SK-N-SH (cell line): ENCODE measurements at regions not wholly inside any gene's neighbourhood (a gene's known extent, or its start where the extent isn't known, plus 50 kb on each side); places are given as distances from the start of the nearest gene placed in this dataset.
A peak's percentile ranks its signal among the peaks of the same experiment; 100 is the strongest.

Source experiments
- CTCF ChIA-PET: fragments of 300-600, 350-600 bp; formaldehyde crosslinking; extraction: SDS; loops from one replicate; lab custom pipeline; 2021; lab: Yijun Ruan, JAX
- POLR2A ChIA-PET: fragments of 350-600 bp; sonication (Branson Sonifier 250); formaldehyde crosslinking; extraction: SDS; loops from one replicate; lab custom pipeline; 2020; ENCODE audit warnings: antibody characterized with exemption, inconsistent platforms; lab: Yijun Ruan, JAX
- DNase-seq: peaks from one replicate; pipeline ENCODE4 v3.0.0; 2012
- H2AFZ ChIP-seq: fragments of 200-600 bp; sonication (generic); 2 replicates; pipeline ENCODE4 v1.8.1; 2016; ENCODE audit warnings: antibody characterized with exemption, mild to moderate bottlenecking, low read depth
- H3F3A ChIP-seq: fragments of 200-600 bp; sonication (generic); replicated peaks from 2 replicates; pipeline ENCODE3; 2016; ENCODE audit warnings: antibody characterized with exemption, mild to moderate bottlenecking; ENCODE audit not compliant: insufficient read depth
- H3K27ac ChIP-seq, 2 experiments: fragments of 200-500 bp in 1 of 2; fragments of 200-600 bp in 1 of 2; sonication (Bioruptor generic) in 1 of 2; sonication (generic), shearing (Covaris generic) in 1 of 2; 2 replicates each; pipeline versions ENCODE4 v1.5.1 to v1.6.1; 2014 to 2016; ENCODE audit warnings: low read depth in 2 of 2, inconsistent platforms in 1 of 2, low read length in 1 of 2, mild to moderate bottlenecking in 1 of 2, mixed read lengths in 1 of 2
- H3K27me3 ChIP-seq: fragments of 200-600 bp; sonication (generic), shearing (Covaris generic); 2 replicates; pipeline ENCODE4 v1.6.1; 2016; ENCODE audit warnings: mixed run types; ENCODE audit not compliant: insufficient read depth
- H3K36me3 ChIP-seq, 2 experiments: fragments of 200-500 bp in 1 of 2; fragments of 200-600 bp in 1 of 2; sonication (Bioruptor generic) in 1 of 2; sonication (generic) in 1 of 2; replicated peaks in 1 of 2; 2 replicates each; pipeline versions ENCODE3 to v1.5.1; 2014 to 2016; ENCODE audit warnings: low read length in 1 of 2, mild to moderate bottlenecking in 1 of 2; ENCODE audit not compliant: insufficient read depth in 2 of 2, control insufficient read depth in 1 of 2
- H3K4me1 ChIP-seq, 2 experiments: fragments of 200-500 bp in 1 of 2; fragments of 200-600 bp in 1 of 2; sonication (Bioruptor generic) in 1 of 2; sonication (generic), shearing (Covaris generic) in 1 of 2; 2 replicates each; pipeline versions ENCODE4 v1.5.1 to v1.6.1; 2014 to 2016; ENCODE audit warnings: low read depth in 1 of 2, low read length in 1 of 2, mixed run types in 1 of 2; ENCODE audit not compliant: insufficient read depth in 2 of 2, control insufficient read depth in 1 of 2
- H3K4me2 ChIP-seq: fragments of 200-600 bp; sonication (generic), shearing (Covaris generic); 2 replicates; pipeline ENCODE4 v1.6.1; 2017; ENCODE audit warnings: mixed run types
- H3K4me3 ChIP-seq, 2 experiments: fragments of 200-500 bp in 1 of 2; fragments of 200-600 bp in 1 of 2; sonication (Bioruptor generic) in 1 of 2; sonication (generic), shearing (Covaris generic) in 1 of 2; 2 replicates each; pipeline versions ENCODE4 v1.5.1 to v1.8.1; 2014 to 2016; ENCODE audit warnings: low read depth in 2 of 2, inconsistent platforms in 1 of 2, low read length in 1 of 2, mild to moderate bottlenecking in 1 of 2, mixed read lengths in 1 of 2, moderate library complexity in 1 of 2
- H3K79me2 ChIP-seq: fragments of 200-600 bp; sonication (generic); 2 replicates; pipeline ENCODE4 v1.8.1; 2017; ENCODE audit warnings: mild to moderate bottlenecking; ENCODE audit not compliant: insufficient read depth
- H3K9ac ChIP-seq: fragments of 200-600 bp; sonication (generic); 2 replicates; pipeline ENCODE4 v1.6.1; 2017; ENCODE audit warnings: mixed run types
- H3K9me2 ChIP-seq: fragments of 200-600 bp; sonication (generic); 2 replicates; pipeline ENCODE4 v1.6.1; 2017; ENCODE audit warnings: mixed run types
- H3K9me3 ChIP-seq: fragments of 200-600 bp; sonication (generic); 2 replicates; pipeline ENCODE4 v1.6.1; 2017; ENCODE audit warnings: mixed run types, mild to moderate bottlenecking, moderate library complexity
- H4K20me1 ChIP-seq: fragments of 200-600 bp; sonication (generic); 2 replicates; pipeline ENCODE4 v1.6.1; 2017; ENCODE audit warnings: mild to moderate bottlenecking, mixed run types; ENCODE audit not compliant: insufficient read depth
- CHD2 ChIP-seq: fragments of 150-350 bp; IDR thresholded peaks from 2 replicates; pipeline ENCODE4 v1.6.1; 2018; ENCODE audit warnings: low read length; ENCODE audit not compliant: partially characterized antibody
- EP300 ChIP-seq, 2 experiments: IDR thresholded peaks; 2 replicates each; pipeline versions ENCODE4 v1.4.0 to v1.6.1; 2012; ENCODE audit warnings: borderline replicate concordance in 1 of 2, low read depth in 1 of 2, low read length in 1 of 2
- FOXJ3 ChIP-seq: sonication (generic); formaldehyde crosslinking; IDR thresholded peaks from 2 replicates; pipeline ENCODE4 v1.5.1; 2020; ENCODE audit warnings: mild to moderate bottlenecking, missing genetic modification reagents
- FOXM1 ChIP-seq: IDR thresholded peaks from 2 replicates; pipeline ENCODE4 v1.4.0; 2012; ENCODE audit warnings: low read depth, mild to moderate bottlenecking
- GATA2 ChIP-seq: sonication (generic); formaldehyde crosslinking; IDR thresholded peaks from 2 replicates; pipeline ENCODE4 v1.5.0; 2020; ENCODE audit warnings: mild to moderate bottlenecking, missing genetic modification reagents
- MAX ChIP-seq: IDR thresholded peaks from 2 replicates; pipeline ENCODE4 v1.4.0; 2012; ENCODE audit warnings: low read depth
- NFIC ChIP-seq: IDR thresholded peaks from 2 replicates; pipeline ENCODE4 v1.4.0; 2012; ENCODE audit warnings: borderline replicate concordance
- NRF1 ChIP-seq: IDR thresholded peaks from 2 replicates; pipeline ENCODE4 v1.6.1; 2012; ENCODE audit warnings: low read depth, mild to moderate bottlenecking, low read length
- PBX3 ChIP-seq: IDR thresholded peaks from 2 replicates; pipeline ENCODE4; 2012
- RAD21 ChIP-seq: IDR thresholded peaks from 2 replicates; pipeline ENCODE4 v1.6.1; 2012; ENCODE audit warnings: mild to moderate bottlenecking, low read length
- RCOR1 ChIP-seq: fragments of 150-350 bp; IDR thresholded peaks from 2 replicates; pipeline ENCODE4 v1.6.1; 2017; ENCODE audit warnings: antibody characterized with exemption, low read length
- RFX5 ChIP-seq: IDR thresholded peaks from 2 replicates; pipeline ENCODE4 v1.6.1; 2012; ENCODE audit warnings: mild to moderate bottlenecking, improper control_type of control experiment, low read length
- RXRA ChIP-seq: IDR thresholded peaks from 2 replicates; pipeline ENCODE4 v1.4.0; 2012; ENCODE audit warnings: low read depth, mild to moderate bottlenecking, borderline replicate concordance
- SIN3A ChIP-seq: IDR thresholded peaks from 2 replicates; pipeline ENCODE4 v1.6.1; 2012; ENCODE audit warnings: low read depth, mild to moderate bottlenecking, low read length, moderate library complexity, borderline replicate concordance
- SMC3 ChIP-seq: IDR thresholded peaks from 2 replicates; pipeline ENCODE4 v1.6.1; 2012; ENCODE audit warnings: low read depth, low read length, improper control_type of control experiment
- TCF12 ChIP-seq: IDR thresholded peaks from 2 replicates; pipeline ENCODE4 v1.4.0; 2012
- USF2 ChIP-seq: fragments of 150-350 bp; IDR thresholded peaks from 2 replicates; pipeline ENCODE4 v1.6.1; 2017; ENCODE audit warnings: antibody characterized with exemption, low read length, low read depth, borderline replicate concordance
- WGBS: methylation state at CpG from one replicate; pipeline ENCODE4 v1.1.6; 2017; ENCODE audit warnings: low lambda C conversion rate; 5-methylcytosine and 5-hydroxymethylcytosine counted together

GRCh38 chr3:57006179-57006657 is 54.2 kb upstream of the SPATA12 start:
- H2AFZ ChIP-seq, result 0 out of 2 replicates have a peak overlapping the region, but pooled peaks have one; percentile 45
- ChIA-PET CTCF (interaction anchor here (0.9 to 6.7 kb wide), 6 partner anchors 10 to 263 kb away, joined by 3 to 57 read pairs (median 4); no protein-coding TSS in a partner anchor), POLR2A (no interaction called here)
- peaks cover 19 to 42% of the 10 kb centered on the region in 2 experiments for H3K4me1 ChIP-seq
- H3K9me2 ChIP-seq, result no peaks in the 10 kb centered on the region
- no peaks in the 10 kb centered on the region for H3K27me3 ChIP-seq
- H3K27ac ChIP-seq, result peak overlapping the region in 1 of 2 experiments; percentile 84; a peak in 3 of 4 replicates
- H3K4me3 ChIP-seq, result no peak overlapping the region
- H3K9me3 ChIP-seq, result no peaks in the 10 kb centered on the region
- H3F3A ChIP-seq, result peaks cover 16% of the 10 kb centered on the region
- H3K79me2 ChIP-seq, result no peaks in the 10 kb centered on the region; the same call in 1 of the 2 replicates
- H3K4me2 ChIP-seq, result no peak overlapping the region
- no peaks in the 10 kb centered on the region for H4K20me1 ChIP-seq
- H3K9ac ChIP-seq, result no peak overlapping the region
- 67% methylated on average over 9 of the region's 11 CpGs for WGBS
- TF ChIP-seq PBX3 (peak; percentile 74), RXRA (no peak), SIN3A (peak; percentile 61; the same call in 1 of the 2 replicates), EP300 (IDR thresholded peaks at IDR 0.05; ENCODE audit: borderline replicate concordance in 1 of 2, low read depth in 1 of 2, low read length in 1 of 2) (peak in 1 of 2 experiments; percentile 20; a peak in 1 of 4 replicates), NRF1 (no peak), CHD2 (no peak), SMC3 (no peak), RAD21 (no peak), USF2 (no peak), FOXM1 (no peak), TCF12 (peak; percentile 60; the same call in 1 of the 2 replicates), RFX5 (no peak), FOXJ3 (CRISPR knock-in tag) (no peak), NFIC (peak; percentile 54; the same call in 1 of the 2 replicates), MAX (no peak; the same call in 1 of the 2 replicates)
- DNase-seq, result no peak
- no peaks in the 10 kb centered on the region for H3K36me3 ChIP-seq

- H3K9me2 ChIP-seq, result no peaks in the 10 kb centered on the region
- no peak overlapping the region for H3K4me2 ChIP-seq
- no peaks in the 10 kb centered on the region for H4K20me1 ChIP-seq
- WGBS, result 67% methylated on average over 6 of the region's 6 CpGs
- H3K4me1 ChIP-seq, result peaks cover 19 to 37% of the 10 kb centered on the region in 2 experiments
- TF ChIP-seq USF2 (no peak), RAD21 (0 out of 2 replicates have a peak, but pooled peaks have one; percentile 24), EP300 (IDR thresholded peaks at IDR 0.05; ENCODE audit: borderline replicate concordance in 1 of 2, low read depth in 1 of 2, low read length in 1 of 2) (peak in 1 of 2 experiments; percentile 72; a peak in 2 of 4 replicates), CHD2 (peak; percentile 43), GATA2 (CRISPR knock-in tag) (peak; percentile 40; the same call in 1 of the 2 replicates), RCOR1 (peak; percentile 92)
- H2AFZ ChIP-seq, result no peak overlapping the region
- POLR2A ChIA-PET, result no interaction called here
- no peaks in the 10 kb centered on the region for H3K36me3 ChIP-seq
- H3K9ac ChIP-seq, result no peak overlapping the region
- no peaks in the 10 kb centered on the region; the same call in 1 of the 2 replicates for H3K79me2 ChIP-seq
- peaks cover 16% of the 10 kb centered on the region for H3F3A ChIP-seq
- no peak overlapping the region; a peak in 1 of 4 replicates for H3K27ac ChIP-seq
- DNase-seq, result peak; percentile 51
- no peaks in the 10 kb centered on the region for H3K9me3 ChIP-seq
- no peak overlapping the region for H3K4me3 ChIP-seq
- CTCF ChIA-PET, result interaction anchor here (1.0 to 6.7 kb wide), 4 partner anchors 8 to 166 kb away, joined by 4 to 57 read pairs (median 9); no protein-coding TSS in a partner anchor
- H3K27me3 ChIP-seq, result no peaks in the 10 kb centered on the region
Observed at GRCh38 chr3:57004229-57004628, 56.2 kb upstream of the SPATA12 start.
